H1 (cell line): ENCODE measurements at regions not wholly inside any gene's neighbourhood (a gene's known extent, or its start where the extent isn't known, plus 50 kb on each side); places are given as distances from the start of the nearest gene placed in this dataset.

Experiments used
- CTCF ChIA-PET: fragments of 300-600 bp; sonication (Branson Sonifier 250); formaldehyde crosslinking; loops from one replicate; lab custom pipeline; 2021; ENCODE audit not compliant: partially characterized antibody; lab: Charles Lee
- POLR2A ChIA-PET: fragments of 300-600 bp; sonication (Branson Sonifier 250); formaldehyde crosslinking; loops from one replicate; lab custom pipeline; 2021; ENCODE audit warnings: inconsistent platforms; ENCODE audit not compliant: partially characterized antibody; lab: Charles Lee
- DNase-seq, 2 experiments: peaks; one replicate each; pipeline versions ENCODE4 v3.0.0 to v3.0.0-alpha.2; 2010 to 2022; ENCODE audit warnings: low spot score in 2 of 2, low read depth in 1 of 2, mixed read lengths in 1 of 2
- FAIRE-seq: peaks from 2 replicates; lab custom pipeline; 2011; peaks lifted over from hg19 to GRCh38; lab: Jason Lieb, UNC
- H2AFZ ChIP-seq: 2 replicates; pipeline ENCODE4 v1.8.1; 2012; ENCODE audit warnings: low read length, inconsistent platforms
- H2AK5ac ChIP-seq: 2 replicates; pipeline ENCODE4 v1.6.1; 2013; ENCODE audit warnings: low read depth, low read length
- H2BK120ac ChIP-seq: replicated peaks from 2 replicates; pipeline ENCODE3; 2013; ENCODE audit warnings: low read depth, low read length, inconsistent platforms
- H2BK12ac ChIP-seq: 2 replicates; pipeline ENCODE4 v1.6.1; 2013; ENCODE audit warnings: low read depth, low read length
- H2BK15ac ChIP-seq: 2 replicates; pipeline ENCODE4 v1.6.1; 2013; ENCODE audit warnings: low read length
- H2BK20ac ChIP-seq: 2 replicates; pipeline ENCODE4 v1.6.1; 2013; ENCODE audit warnings: low read length
- H2BK5ac ChIP-seq: 2 replicates; pipeline ENCODE4 v1.6.1; 2013; ENCODE audit warnings: low read depth, low read length
- H3K14ac ChIP-seq: 2 replicates; pipeline ENCODE4 v1.6.1; 2013; ENCODE audit warnings: inconsistent platforms; ENCODE audit not compliant: insufficient read length
- H3K18ac ChIP-seq: 2 replicates; pipeline ENCODE4 v1.6.1; 2013; ENCODE audit warnings: low read length; ENCODE audit errors: extremely low read depth
- H3K23ac ChIP-seq: 2 replicates; pipeline ENCODE4 v1.6.1; 2013; ENCODE audit warnings: inconsistent platforms; ENCODE audit not compliant: insufficient read length
- H3K23me2 ChIP-seq: 2 replicates; pipeline ENCODE4 v1.6.1; 2013; ENCODE audit warnings: low read depth, low read length
- H3K27ac ChIP-seq: 2 replicates; pipeline ENCODE4 v1.6.1; 2011; ENCODE audit warnings: low read depth, low read length, inconsistent platforms
- H3K27me3 ChIP-seq, 4 experiments: replicated peaks in 1 of 4; 1 replicate in 1 of 4; 2 replicates in 3 of 4; pipeline versions ENCODE4 v1.6.1 to v1.8.1; 2011 to 2013; ENCODE audit warnings: low read length in 3 of 4, mild to moderate bottlenecking in 3 of 4, inconsistent platforms in 2 of 4, mixed read lengths in 2 of 4, moderate library complexity in 1 of 4; ENCODE audit not compliant: control insufficient read depth in 3 of 4, insufficient read depth in 3 of 4; ENCODE audit errors: extremely low read depth in 1 of 4
- H3K36me3 ChIP-seq, 4 experiments: 2 replicates each; pipeline versions ENCODE4 v1.6.1 to v1.8.1; 2011 to 2013; ENCODE audit warnings: mild to moderate bottlenecking in 4 of 4, low read length in 3 of 4, moderate library complexity in 2 of 4, control low read depth in 1 of 4, inconsistent platforms in 1 of 4; ENCODE audit not compliant: insufficient read depth in 4 of 4, control insufficient read depth in 2 of 4
- H3K4ac ChIP-seq: replicated peaks from 2 replicates; pipeline ENCODE3; 2013; ENCODE audit warnings: low read length, low read depth, mixed read lengths, inconsistent platforms; ENCODE audit not compliant: insufficient read length
- H3K4me1 ChIP-seq, 4 experiments: replicated peaks in 1 of 4; 1 replicate in 1 of 4; 2 replicates in 3 of 4; pipeline versions ENCODE4 v1.6.1 to v1.8.1; 2011 to 2013; ENCODE audit warnings: low read length in 3 of 4, inconsistent platforms in 2 of 4, mixed read lengths in 1 of 4; ENCODE audit not compliant: insufficient read depth in 4 of 4, control insufficient read depth in 3 of 4
- H3K4me2 ChIP-seq, 2 experiments: 2 replicates each; pipeline versions ENCODE4 v1.6.1 to v1.8.1; 2011 to 2013; ENCODE audit warnings: low read depth in 2 of 2, low read length in 2 of 2, control low read depth in 1 of 2, inconsistent platforms in 1 of 2, mild to moderate bottlenecking in 1 of 2; ENCODE audit not compliant: insufficient read depth in 1 of 2
- H3K4me3 ChIP-seq, 4 experiments: fragments of 200-600, 300-600 bp in 1 of 4; sonication (generic), shearing (Covaris generic), sonication (Bioruptor Twin) in 1 of 4; 2 replicates each; pipeline versions ENCODE4 v1.5.1 to v1.8.1; 2011 to 2016; ENCODE audit warnings: low read length in 4 of 4, low read depth in 3 of 4, control low read depth in 2 of 4, inconsistent platforms in 2 of 4, mild to moderate bottlenecking in 2 of 4, mixed read lengths in 1 of 4, moderate library complexity in 1 of 4; ENCODE audit not compliant: insufficient read depth in 2 of 4; ENCODE audit errors: extremely low read depth in 1 of 4
- H3K56ac ChIP-seq: replicated peaks from 2 replicates; pipeline ENCODE3; 2013; ENCODE audit warnings: low read depth, mild to moderate bottlenecking, mixed read lengths, low read length, inconsistent platforms; ENCODE audit not compliant: insufficient read length
- H3K79me1 ChIP-seq: 2 replicates; pipeline ENCODE4 v1.6.1; 2013; ENCODE audit warnings: low read depth, low read length, control low read depth
- H3K79me2 ChIP-seq, 2 experiments: 2 replicates each; pipeline versions ENCODE4 v1.6.1 to v1.8.1; 2012 to 2013; ENCODE audit warnings: low read length in 2 of 2, mild to moderate bottlenecking in 2 of 2, inconsistent platforms in 1 of 2; ENCODE audit not compliant: insufficient read depth in 2 of 2, control insufficient read depth in 1 of 2
- H3K9ac ChIP-seq, 4 experiments: replicated peaks in 1 of 4; 1 replicate in 1 of 4; 2 replicates in 3 of 4; pipeline versions ENCODE4 v1.6.1 to v1.8.1; 2011 to 2013; ENCODE audit warnings: low read depth in 3 of 4, low read length in 3 of 4, control low read depth in 2 of 4, mild to moderate bottlenecking in 2 of 4, moderate library complexity in 2 of 4, inconsistent platforms in 1 of 4; ENCODE audit errors: extremely low read depth in 1 of 4
- H3K9me3 ChIP-seq, 2 experiments: 2 replicates each; pipeline versions ENCODE4 v1.6.1 to v1.8.1; 2012 to 2013; ENCODE audit warnings: mild to moderate bottlenecking in 2 of 2, moderate library complexity in 2 of 2, control low read depth in 1 of 2, inconsistent platforms in 1 of 2, low read depth in 1 of 2, low read length in 1 of 2, mixed read lengths in 1 of 2; ENCODE audit not compliant: insufficient read depth in 2 of 2
- H4K20me1 ChIP-seq, 2 experiments: replicated peaks in 1 of 2; 2 replicates each; pipeline versions ENCODE3 to v1.8.1; 2011 to 2013; ENCODE audit warnings: inconsistent platforms in 2 of 2, low read length in 2 of 2, mild to moderate bottlenecking in 1 of 2; ENCODE audit not compliant: insufficient read depth in 2 of 2, control insufficient read depth in 1 of 2
- H4K5ac ChIP-seq: 2 replicates; pipeline ENCODE4 v1.6.1; 2013; ENCODE audit warnings: low read length, low read depth, mixed read lengths, inconsistent platforms; ENCODE audit not compliant: insufficient read length
- H4K8ac ChIP-seq: 2 replicates; pipeline ENCODE4 v1.8.0; 2013; ENCODE audit warnings: mild to moderate bottlenecking, moderate library complexity, low read length, inconsistent platforms; ENCODE audit not compliant: insufficient read depth; ENCODE audit errors: extremely low read depth
- H4K91ac ChIP-seq: replicated peaks from 2 replicates; pipeline ENCODE3; 2013; ENCODE audit warnings: low read length, mixed read lengths, inconsistent platforms; ENCODE audit not compliant: insufficient read length
- EP300 ChIP-seq, 2 experiments: IDR thresholded peaks; 1 replicate in 1 of 2; 2 replicates in 1 of 2; pipeline ENCODE4 v1.6.1; 2011 to 2012; ENCODE audit warnings: low read depth in 2 of 2, low read length in 2 of 2, mild to moderate bottlenecking in 2 of 2, borderline replicate concordance in 1 of 2, inconsistent platforms in 1 of 2, moderate library complexity in 1 of 2
- TAF1 ChIP-seq: IDR thresholded peaks from 2 replicates; pipeline ENCODE4 v1.6.1; 2011; ENCODE audit warnings: mild to moderate bottlenecking, low read depth, low read length
- WGBS, 2 experiments: shearing (Covaris generic) in 1 of 2; methylation state at CpG; one replicate each; pipeline versions ENCODE4 v1.1.6 to v1.1.7; 2013 to 2015; ENCODE audit warnings: low lambda C conversion rate in 2 of 2, mixed read lengths in 2 of 2, inconsistent platforms in 1 of 2, low coverage in 1 of 2, missing lambda C conversion rate in 1 of 2; ENCODE audit not compliant: insufficient replicate concordance in 2 of 2, insufficient coverage in 1 of 2, insufficient read length in 1 of 2; ENCODE audit errors: extremely low coverage in 1 of 2, missing lambda C conversion rate in 1 of 2; 5-methylcytosine and 5-hydroxymethylcytosine counted together

- Histone ChIP-seq H4K5ac (no peak overlapping the region), H3K4ac (no peak overlapping the region), H3K79me2 (no peaks in the 10 kb centered on the region), H2BK12ac (no peak overlapping the region), H2AK5ac (no peak overlapping the region), H3K56ac (no peak overlapping the region), H3K18ac (no peak overlapping the region), H3K14ac (no peak overlapping the region), H4K8ac (no peak overlapping the region), H3K23ac (no peak overlapping the region), H3K27me3 (no peaks in the 10 kb centered on the region; a peak in 2 of 7 replicates), H2BK20ac (no peak overlapping the region), H3K79me1 (no peaks in the 10 kb centered on the region), H3K4me1 (no peaks in the 10 kb centered on the region), H2AFZ (no peak overlapping the region), H3K4me3 (no peak overlapping the region), H4K91ac (no peak overlapping the region), H3K36me3 (no peaks in the 10 kb centered on the region), H4K20me1 (no peaks in the 10 kb centered on the region), H3K9me3 (no peaks in the 10 kb centered on the region), H3K9ac (no peak overlapping the region), H2BK120ac (no peak overlapping the region), H3K4me2 (no peak overlapping the region), H3K27ac (no peak overlapping the region), H3K23me2 (no peaks in the 10 kb centered on the region), H2BK5ac (no peak overlapping the region), H2BK15ac (no peak overlapping the region)
- DNase-seq (no peak), FAIRE-seq (no peak)
- POLR2A ChIA-PET, result no interaction called here
- CTCF ChIA-PET, result interaction anchor here (1.0 to 1.6 kb wide), 4 partner anchors 9 to 102 kb away, joined by 3 to 4 read pairs (median 4); no protein-coding TSS in a partner anchor
- TF ChIP-seq TAF1, result no peak
- TF ChIP-seq EP300 (IDR thresholded peaks at IDR 0.05; ENCODE audit: borderline replicate concordance in 1 of 2, low read depth in 2 of 2, low read length in 2 of 2), result no peak
- WGBS, 2 experiments, result 92% methylated on average over 1 of the region's 1 CpG; no CpG with 5 or more reads in 1 of the 2 experiments
These were observed 133.6 kb upstream of the C1QTNF7 start for GRCh38 chr4:15294202-15294601.
